Liver (tissue), 3 donors: ENCODE measurements at regions not wholly inside any gene's neighbourhood (a gene's known extent, or its start where the extent isn't known, plus 50 kb on each side); places are given as distances from the start of the nearest gene placed in this dataset.
"Not testable (repeated sequence)": the region's sequence is repeated elsewhere in the genome, so short reads cannot be mapped to it uniquely, and the experiment has no call there.

ENCODE experiments used
- RAD21 ChIP-seq, 2 donors: IDR thresholded peaks; 2 replicates each; pipeline ENCODE4 v1.6.1; 2016; ENCODE audit warnings: antibody characterized with exemption in 2 of 2, mild to moderate bottlenecking in 2 of 2
- REST ChIP-seq: IDR thresholded peaks from 2 replicates; pipeline ENCODE4 v1.6.1; 2016; ENCODE audit warnings: antibody characterized with exemption, mild to moderate bottlenecking
- TAF1 ChIP-seq: conservative IDR thresholded peaks from 2 replicates; pipeline ENCODE4 v1.6.1; 2016; ENCODE audit warnings: antibody characterized with exemption, mild to moderate bottlenecking
- TF ChIP-seq, protein P1 (sequence below): fragments of 150-350 bp; IDR thresholded peaks from 2 replicates; pipeline ENCODE4 v1.5.1; 2017; ENCODE audit warnings: improper control_type of control experiment, low read depth, low read length; ENCODE audit not compliant: missing input control
- TF ChIP-seq, protein P2 (sequence below): IDR thresholded peaks from 2 replicates; pipeline ENCODE4 v1.6.1; 2016; ENCODE audit warnings: antibody characterized with exemption
- donor health status: healthy.
- donor health status: healthy.

DNA sequence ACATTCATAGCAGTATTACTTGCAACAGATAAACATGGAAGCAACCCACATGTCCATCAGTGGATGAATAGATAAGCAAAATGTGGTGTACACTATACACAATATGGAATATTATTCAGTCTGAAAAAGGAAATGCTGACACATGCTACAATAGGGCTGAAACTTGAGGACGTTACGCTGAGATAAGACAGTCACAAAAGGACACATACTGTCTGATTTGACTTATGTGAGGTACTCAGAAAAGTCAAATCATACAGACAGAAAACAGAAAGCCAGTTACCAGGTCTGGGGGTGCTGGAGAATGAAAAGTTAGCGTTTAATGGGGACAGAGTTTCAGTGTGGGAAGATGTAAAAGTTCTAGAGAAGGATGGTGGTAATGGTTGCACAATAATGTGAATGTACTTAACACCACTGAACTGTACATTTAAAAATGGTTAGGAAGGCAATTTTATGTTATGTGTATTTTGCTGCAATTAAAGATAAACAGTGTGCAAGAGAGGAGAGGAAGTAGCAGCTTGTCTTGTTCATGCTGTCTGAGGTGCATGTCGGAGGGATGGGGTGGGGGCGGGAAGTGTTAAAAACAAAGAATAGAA, 111.1 kb upstream of the SAMD11 start:
- TF ChIP-seq, protein P1, sequence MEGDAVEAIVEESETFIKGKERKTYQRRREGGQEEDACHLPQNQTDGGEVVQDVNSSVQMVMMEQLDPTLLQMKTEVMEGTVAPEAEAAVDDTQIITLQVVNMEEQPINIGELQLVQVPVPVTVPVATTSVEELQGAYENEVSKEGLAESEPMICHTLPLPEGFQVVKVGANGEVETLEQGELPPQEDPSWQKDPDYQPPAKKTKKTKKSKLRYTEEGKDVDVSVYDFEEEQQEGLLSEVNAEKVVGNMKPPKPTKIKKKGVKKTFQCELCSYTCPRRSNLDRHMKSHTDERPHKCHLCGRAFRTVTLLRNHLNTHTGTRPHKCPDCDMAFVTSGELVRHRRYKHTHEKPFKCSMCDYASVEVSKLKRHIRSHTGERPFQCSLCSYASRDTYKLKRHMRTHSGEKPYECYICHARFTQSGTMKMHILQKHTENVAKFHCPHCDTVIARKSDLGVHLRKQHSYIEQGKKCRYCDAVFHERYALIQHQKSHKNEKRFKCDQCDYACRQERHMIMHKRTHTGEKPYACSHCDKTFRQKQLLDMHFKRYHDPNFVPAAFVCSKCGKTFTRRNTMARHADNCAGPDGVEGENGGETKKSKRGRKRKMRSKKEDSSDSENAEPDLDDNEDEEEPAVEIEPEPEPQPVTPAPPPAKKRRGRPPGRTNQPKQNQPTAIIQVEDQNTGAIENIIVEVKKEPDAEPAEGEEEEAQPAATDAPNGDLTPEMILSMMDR: not testable (repeated sequence)
- TF ChIP-seq RAD21 (IDR thresholded peaks at IDR 0.05); TAF1; REST: not testable (repeated sequence)
- TF ChIP-seq, protein P2, sequence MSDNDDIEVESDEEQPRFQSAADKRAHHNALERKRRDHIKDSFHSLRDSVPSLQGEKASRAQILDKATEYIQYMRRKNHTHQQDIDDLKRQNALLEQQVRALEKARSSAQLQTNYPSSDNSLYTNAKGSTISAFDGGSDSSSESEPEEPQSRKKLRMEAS: not testable (repeated sequence)
